ENCODE measurements at regions not wholly inside any gene's neighbourhood (a gene's known extent, or its start where the extent isn't known, plus 50 kb on each side); places are given as distances from the start of the nearest gene placed in this dataset.

- TF ChIP-seq POLR2A (IDR thresholded peaks at IDR 0.05; ENCODE audit: low read depth, low read length), result no peak
- TF ChIP-seq CTCF (conservative IDR thresholded peaks at IDR 0.05; ENCODE audit: low read depth, low read length), result no peak
These were observed 254.1 kb upstream of the IGFBP3 start for GRCh38 chr7:46175221-46175620.

Data from IMR-90 (cell line).